HT-29 (cell line): ENCODE measurements at regions not wholly inside any gene's neighbourhood (a gene's known extent, or its start where the extent isn't known, plus 50 kb on each side); places are given as distances from the start of the nearest gene placed in this dataset.

ENCODE experiments used
- DNase-seq: peaks from one replicate; pipeline ENCODE4 v3.0.0-alpha.2; 2015; ENCODE audit warnings: low spot score

- no peak for DNase-seq
These were observed 161.8 kb downstream of the DICER1 start for GRCh38 chr14:94995551-94995950.

GRCh38 chr14:94994245-94994644 lies 163.1 kb downstream of the DICER1 start:
- no peak for DNase-seq

- DNase-seq: no peak
These were observed 165.3 kb downstream of the DICER1 start for GRCh38 chr14:94992046-94992445.

GRCh38 chr14:94989946-94990345 lies 167.4 kb downstream of the DICER1 start:
- no peak for DNase-seq

- DNase-seq: no peak
These were observed 167.9 kb downstream of the DICER1 start for GRCh38 chr14:94989417-94989816.

GRCh38 chr14:94987409-94987808 lies 169.9 kb downstream of the DICER1 start:
- DNase-seq: no peak

GRCh38 chr14:94979891-94980290 lies 177.4 kb downstream of the DICER1 start:
- no peak for DNase-seq

- no peak for DNase-seq
These were observed 180.3 kb downstream of the DICER1 start for GRCh38 chr14:94977016-94977415.

- DNase-seq: no peak
These were observed 182.0 kb downstream of the DICER1 start for GRCh38 chr14:94975366-94975765.

- DNase-seq: no peak
These were observed 182.4 kb downstream of the DICER1 start for GRCh38 chr14:94974893-94975292.

- no peak for DNase-seq
These were observed 182.9 kb downstream of the DICER1 start for GRCh38 chr14:94974422-94974821.

- DNase-seq: no peak
These were observed 185.6 kb downstream of the DICER1 start for GRCh38 chr14:94971750-94972149.

GRCh38 chr14:94970941-94971730 lies 186.2 kb downstream of the DICER1 start:
- DNase-seq: no peak

GRCh38 chr14:94969766-94970165 lies 187.6 kb downstream of the DICER1 start:
- DNase-seq: no peak

GRCh38 chr14:94966868-94967267 lies 190.5 kb downstream of the DICER1 start:
- DNase-seq: no peak

- DNase-seq: no peak
These were observed 191.0 kb downstream of the DICER1 start for GRCh38 chr14:94966344-94966743.

GRCh38 chr14:94965551-94966313 lies 191.6 kb downstream of the DICER1 start:
- DNase-seq: no peak

GRCh38 chr14:94964931-94965330 lies 192.4 kb downstream of the DICER1 start:
- DNase-seq: no peak

GRCh38 chr14:94964181-94964580 lies 193.1 kb downstream of the DICER1 start:
- DNase-seq: no peak

- DNase-seq: no peak
These were observed 193.1 kb upstream of the GSC start for GRCh38 chr14:94963051-94963450.

- DNase-seq: no peak
These were observed 192.3 kb upstream of the GSC start for GRCh38 chr14:94962166-94962575.

GRCh38 chr14:94961386-94962165 lies 191.7 kb upstream of the GSC start:
- DNase-seq: no peak
